ENCODE measurements at regions not wholly inside any gene's neighbourhood (a gene's known extent, or its start where the extent isn't known, plus 50 kb on each side); places are given as distances from the start of the nearest gene placed in this dataset.
A peak's percentile ranks its signal among the peaks of the same experiment; 100 is the strongest.
"Not testable (repeated sequence)": the region's sequence is repeated elsewhere in the genome, so short reads cannot be mapped to it uniquely, and the experiment has no call there.

DNA sequence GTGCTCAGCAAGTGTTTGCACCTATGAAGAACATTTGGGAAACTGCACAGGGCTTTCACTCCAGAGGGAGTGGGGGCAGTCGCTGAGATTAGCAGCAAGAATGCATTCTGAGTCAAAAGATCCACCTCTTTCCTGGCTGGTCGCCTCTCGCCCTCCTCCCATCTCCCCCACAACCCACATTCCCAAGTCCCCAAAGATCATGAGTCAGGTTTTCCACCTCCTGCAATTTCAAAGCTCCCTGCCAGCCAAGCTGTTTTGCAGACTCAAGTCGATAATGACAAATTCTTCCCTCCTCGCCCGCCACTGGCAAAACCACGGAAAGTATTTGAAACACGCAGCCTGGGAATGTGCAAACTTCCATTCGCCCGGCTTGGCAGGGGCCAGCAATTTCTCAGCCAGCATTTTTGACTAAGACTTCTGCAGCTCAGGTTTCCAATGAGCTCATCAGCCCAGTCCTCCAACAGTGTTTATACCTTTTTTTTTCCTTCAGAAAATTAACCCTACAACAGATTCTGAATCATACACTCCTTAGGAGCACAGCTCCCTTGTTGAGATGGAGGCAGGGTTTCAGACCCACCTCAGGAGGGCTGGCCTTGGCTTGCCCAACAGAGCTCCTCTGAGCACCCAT is 181.4 kb downstream of the SMAD6 start:
- DNase-seq (ENCODE audit: low read depth, low spot score), result peak; percentile 95

DNA sequence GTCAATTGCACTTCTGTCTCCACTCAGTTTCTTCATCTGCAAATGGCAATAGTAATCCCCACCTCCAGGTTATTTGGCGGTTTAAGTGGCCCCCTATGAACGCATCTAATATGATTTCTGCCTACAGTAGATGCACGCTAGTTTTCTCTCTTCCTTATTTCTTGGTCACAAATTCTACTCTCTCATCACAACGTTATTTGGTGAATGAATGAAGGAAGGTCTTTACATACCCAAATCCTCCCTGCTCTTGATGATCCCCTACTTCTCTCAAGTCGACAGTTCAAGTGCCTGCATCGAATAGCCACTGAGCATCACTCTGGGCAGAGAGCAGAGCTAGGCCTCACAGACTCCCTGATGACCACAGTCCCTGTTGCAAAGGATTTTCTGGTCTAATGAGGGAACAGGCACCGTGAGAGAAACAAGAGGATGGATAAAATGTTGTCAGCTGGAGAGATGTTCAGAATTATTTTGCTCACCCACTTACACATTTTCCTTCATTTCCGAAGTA is 181.2 kb upstream of the SMAD3 start:
- DNase-seq (ENCODE audit: low read depth, low spot score), result no peak

DNA sequence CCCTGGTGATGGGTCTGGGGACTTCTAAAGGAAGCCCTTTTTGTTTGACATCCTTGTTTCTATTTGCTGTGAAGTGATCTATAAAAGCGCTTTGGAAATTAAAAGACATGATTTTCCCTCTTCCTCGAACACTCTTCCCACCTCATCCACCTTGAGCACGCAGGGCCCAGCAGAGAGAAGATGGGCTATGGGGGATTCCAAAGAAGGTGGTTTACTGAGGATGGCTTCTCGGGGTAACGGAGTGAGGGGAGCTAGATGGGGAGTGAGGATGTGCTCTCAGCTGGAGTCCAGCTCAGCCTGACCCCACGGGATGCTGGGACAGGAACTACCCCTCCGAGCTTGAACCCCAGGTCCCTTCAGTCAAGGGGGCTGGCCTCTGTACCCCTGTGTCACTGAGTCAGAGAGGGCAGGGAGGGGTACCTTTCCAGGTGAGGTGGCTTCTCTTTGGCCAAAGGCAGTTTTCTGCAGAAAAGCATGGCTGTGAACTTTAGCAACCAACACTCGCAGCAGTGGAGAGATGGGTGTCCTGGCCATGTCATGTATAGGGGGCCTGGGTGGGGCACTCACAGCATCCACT is 180.7 kb upstream of the SMAD3 start:
- no peak for DNase-seq (ENCODE audit: low read depth, low spot score)

DNA sequence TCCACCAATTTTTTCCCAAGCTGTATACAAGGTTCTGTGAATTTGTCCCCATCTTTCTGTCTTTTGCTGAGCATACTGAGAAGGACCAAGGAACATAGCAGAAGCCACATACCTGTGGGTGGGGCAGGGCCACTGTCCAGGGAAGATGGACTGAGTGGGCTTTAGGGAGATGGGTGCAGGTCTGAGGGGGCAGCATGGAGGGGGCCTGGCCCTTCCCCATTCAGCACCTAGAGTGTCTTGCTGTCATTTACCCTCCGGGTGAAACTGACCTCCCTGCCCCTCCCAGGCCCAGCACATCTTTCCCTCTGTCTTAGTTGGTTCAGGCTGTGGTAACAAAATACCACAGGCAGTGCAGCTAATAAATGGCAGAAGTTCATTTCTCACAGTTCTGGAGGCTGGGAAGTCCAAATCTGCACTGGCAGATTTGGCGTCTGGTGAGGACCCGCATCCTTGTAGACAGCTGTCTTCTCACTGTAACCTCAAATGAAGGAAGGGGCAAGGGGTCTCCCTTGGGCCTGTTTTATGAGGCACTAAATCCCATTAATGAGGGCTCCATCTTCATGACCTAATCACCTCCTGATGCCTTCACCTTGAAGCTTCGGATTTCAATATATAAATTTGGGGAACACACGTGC is 180.0 kb upstream of the SMAD3 start:
- DNase-seq (ENCODE audit: low read depth, low spot score), result no peak

DNA sequence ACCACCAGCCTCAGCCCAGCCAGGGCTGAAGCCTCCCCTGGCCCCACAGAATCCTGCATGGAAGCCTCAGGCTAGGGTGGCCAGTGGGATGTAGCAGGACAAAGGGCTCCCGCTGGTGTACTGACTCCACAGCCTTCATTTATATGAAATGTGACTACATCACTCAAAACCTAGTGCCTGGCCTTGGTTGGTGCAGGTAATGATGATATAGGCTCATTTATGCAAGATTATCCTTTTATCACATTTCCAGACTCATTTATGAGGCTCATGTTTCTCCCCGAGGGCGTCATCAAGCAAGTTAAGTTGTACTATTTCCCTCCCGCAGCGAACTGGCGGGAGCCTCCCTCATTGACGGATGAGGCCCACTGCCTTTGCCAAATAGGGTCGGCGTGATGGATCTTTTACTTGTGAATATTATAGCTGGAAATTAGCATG is 179.1 kb upstream of the SMAD3 start:
- no peak for DNase-seq (ENCODE audit: low read depth, low spot score)

DNA sequence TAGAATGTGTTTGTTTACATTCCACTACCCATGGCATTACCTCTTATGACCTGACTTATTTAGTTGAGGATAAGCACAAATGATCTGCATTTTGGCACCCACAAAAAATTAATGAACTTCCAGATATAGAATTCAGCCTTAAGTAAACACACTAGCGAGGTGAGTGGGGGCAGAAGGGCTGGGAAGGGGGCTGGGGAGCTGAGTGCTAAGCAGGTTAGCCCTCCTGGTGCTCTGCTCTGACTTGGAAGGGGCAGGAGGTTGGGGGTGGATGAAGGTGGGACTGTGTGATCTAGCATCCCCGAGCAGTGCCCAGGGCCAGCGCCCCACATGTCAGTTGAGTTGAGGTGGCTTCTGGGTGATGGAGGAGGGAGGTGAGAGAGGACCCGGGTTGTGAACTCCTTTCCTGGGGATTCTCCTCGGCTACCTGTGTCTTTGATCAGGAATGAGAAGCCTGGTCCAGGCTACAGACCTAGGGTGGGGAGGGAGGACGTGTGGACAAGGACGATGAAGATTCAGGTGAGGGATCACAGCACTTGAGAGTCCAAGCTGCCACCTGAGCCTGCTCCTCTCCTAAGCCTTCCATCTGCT is 178.6 kb upstream of the SMAD3 start:
- no peak for DNase-seq (ENCODE audit: low read depth, low spot score)

DNA sequence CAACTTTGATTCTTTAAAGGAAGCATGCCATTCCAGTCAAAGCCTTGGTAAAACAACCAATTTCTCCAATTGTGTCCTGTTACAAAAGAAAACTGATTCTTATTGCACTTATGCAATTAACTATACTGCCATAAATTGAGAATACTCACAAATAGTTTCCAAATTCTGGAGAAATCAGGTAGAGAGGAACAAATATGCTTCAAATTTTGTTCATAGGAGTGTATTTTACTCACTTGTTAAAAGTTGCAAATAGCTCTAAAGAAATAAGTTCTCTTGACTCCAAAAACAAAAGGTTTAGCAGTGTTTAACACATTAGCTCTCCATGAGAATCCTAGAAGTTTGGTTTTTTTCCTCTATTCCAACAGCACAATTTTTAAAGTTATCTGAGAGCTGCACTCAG is 176.1 kb upstream of the SMAD3 start:
- DNase-seq (ENCODE audit: low read depth, low spot score), result not testable (repeated sequence)

DNA sequence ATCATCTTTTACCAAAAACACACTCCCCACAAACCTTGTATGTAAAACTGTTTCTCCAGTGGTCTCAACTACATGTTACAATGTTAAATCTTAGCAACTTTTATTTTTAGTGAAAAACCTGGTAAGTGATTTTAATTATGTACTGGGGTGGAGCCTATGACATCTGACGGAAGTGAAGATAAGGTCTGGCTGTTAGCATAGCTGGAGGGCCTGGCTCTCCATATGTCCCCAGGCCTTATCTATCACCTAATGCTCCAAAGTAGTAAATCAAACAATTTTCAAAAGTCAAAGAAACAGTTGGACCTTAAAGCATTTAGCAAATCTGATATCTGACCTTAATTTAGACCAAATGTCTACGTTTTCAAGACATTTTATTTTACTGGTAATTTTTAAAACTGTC is 173.6 kb upstream of the SMAD3 start:
- no peak for DNase-seq (ENCODE audit: low read depth, low spot score)

DNA sequence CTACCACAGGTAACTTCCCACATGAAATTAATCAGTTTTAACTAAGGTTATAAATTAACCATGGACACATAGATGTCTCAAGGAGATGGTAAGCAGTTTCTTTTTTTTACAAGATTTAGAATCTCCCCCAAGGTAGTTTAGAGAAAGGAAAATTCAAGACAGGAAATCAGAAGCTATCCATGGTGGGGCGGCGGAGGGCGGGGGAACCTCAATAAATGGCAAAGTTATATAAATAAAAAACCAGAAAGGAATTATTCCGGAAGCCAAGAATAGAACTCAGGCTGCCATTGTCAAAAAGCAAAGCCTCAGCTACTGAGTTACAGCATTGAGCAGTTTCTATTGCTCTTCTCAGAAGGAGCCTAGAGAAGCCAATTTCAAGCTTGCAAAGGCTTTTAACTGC is 172.1 kb upstream of the SMAD3 start:
- no peak for DNase-seq (ENCODE audit: low read depth, low spot score)

DNA sequence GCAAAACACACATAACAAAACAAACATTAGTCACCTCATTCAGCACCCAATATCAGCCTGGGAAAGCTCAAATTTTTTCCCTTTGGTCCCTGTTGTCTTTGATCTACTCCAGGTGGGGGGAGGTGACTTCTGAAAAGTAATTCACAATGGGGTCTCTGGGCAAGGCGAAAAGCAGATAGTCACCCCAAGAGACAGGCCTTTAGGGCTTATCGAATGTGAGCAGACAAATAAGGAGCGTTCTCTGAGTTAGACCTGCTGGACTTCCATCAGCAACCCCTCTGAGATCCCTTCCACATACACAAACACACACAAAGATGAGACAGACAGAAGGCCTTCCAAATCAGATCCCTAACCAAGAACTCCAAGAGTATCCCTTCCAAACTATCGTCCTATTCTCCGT is 171.0 kb upstream of the SMAD3 start:
- no peak for DNase-seq (ENCODE audit: low read depth, low spot score)

DNA sequence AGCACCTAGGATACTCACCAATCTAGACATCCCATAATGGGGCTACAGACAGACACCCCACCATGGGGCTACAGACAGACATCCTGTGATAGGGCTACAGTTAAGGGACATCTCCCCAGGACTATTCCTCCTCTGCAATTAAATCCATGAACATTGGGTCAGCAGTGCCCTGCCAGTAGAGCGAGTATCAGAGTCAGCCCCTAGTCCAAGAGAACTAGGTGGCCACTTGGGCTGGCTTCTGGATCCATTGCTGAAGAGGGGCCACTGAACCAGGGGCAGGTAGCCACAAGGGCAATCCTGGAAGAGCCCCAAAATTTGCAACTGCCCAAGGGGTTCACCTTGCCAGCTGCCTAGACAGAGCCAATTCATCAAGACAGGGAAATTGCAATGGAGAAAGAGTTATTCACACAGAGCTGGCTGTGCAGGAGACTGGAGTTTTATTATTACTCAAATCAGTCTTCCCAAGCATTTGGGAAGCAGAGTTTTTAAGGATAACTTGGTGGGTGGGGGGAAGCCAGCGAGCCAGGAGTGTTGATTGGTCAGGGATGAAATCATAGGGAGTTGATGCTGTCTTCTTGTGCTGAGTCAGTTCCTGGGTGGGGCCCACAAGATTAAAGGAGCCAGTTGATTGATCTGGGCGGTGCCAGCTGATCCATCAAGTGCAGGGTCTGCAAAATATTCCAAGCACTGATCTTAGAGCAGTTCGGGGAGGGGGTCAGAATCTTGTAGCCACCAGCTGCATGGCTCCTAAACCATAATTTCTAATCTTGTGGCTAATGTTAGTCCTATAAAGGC is 170.2 kb upstream of the SMAD3 start:
- no peak for DNase-seq (ENCODE audit: low read depth, low spot score)

DNA sequence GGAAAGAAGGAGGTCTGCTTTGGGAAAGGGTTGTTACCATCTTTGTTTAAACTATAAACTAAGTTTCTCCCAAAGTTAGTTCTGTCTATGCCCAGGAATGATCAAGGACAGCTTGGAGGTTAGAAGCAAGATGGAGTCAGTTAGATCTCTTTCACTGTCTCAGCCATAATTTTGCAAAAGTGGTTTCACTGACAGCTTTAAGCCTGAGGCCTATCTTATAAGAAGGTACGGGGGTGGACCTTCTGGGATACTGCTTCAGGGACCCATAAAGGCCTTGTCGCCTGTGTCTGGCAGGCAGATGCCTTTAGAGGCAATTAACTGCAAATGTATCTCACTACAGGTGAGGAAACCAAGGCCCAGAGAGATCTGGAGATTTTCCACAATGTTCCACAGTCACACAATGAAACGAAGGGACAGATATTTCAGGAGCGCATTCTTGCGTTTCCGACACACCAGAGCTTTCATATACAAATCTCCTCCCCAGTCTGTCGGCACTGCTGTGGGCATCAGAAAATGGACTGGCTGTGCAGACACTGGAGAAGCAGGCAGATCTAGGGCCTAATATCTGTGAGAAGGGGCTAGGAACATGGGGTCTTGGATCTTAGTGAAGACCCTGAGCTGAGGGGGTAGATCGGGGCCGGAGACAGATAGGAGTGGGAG is 169.5 kb upstream of the SMAD3 start:
- no peak for DNase-seq (ENCODE audit: low read depth, low spot score)

DNA sequence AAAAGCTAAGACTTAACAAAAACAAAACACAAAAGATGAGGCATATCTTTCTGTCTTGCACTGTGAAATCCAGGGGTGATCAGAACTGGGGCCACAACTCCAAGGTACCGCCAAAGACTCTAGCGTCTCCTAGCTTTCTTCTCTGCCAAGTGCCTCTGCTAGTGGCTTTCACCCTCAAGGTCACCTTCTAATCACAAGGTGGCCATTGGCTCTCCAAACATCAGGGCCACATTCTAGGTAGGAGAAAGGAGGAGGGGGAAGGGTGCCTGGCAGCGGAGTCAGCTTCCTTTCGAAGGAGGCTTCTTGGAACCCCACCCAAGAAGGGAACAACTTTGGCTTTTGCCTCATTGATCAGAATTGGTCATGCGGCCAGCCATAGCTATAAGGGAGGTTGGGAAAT is 168.8 kb upstream of the SMAD3 start:
- no peak for DNase-seq (ENCODE audit: low read depth, low spot score)

DNA sequence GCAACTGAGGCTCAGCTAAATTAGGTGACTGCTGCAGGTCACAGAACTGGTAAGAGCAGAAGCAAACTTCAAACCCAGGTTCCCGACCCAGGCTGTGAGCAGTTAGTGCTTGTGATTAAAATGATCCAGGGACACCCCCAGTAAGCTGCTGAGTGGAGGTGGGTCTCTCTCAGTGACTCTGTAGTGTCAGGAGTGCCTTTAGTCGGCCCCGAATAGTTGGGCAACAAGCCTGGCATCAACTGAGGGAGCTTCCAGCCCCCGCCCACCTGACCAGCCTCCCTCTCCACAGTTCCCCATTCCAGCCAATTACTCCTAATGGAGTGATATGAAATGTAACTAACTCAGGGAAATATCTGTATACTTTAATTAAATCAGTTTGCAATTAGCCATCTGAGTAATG is 168.0 kb upstream of the SMAD3 start:
- no peak for DNase-seq (ENCODE audit: low read depth, low spot score)

DNA sequence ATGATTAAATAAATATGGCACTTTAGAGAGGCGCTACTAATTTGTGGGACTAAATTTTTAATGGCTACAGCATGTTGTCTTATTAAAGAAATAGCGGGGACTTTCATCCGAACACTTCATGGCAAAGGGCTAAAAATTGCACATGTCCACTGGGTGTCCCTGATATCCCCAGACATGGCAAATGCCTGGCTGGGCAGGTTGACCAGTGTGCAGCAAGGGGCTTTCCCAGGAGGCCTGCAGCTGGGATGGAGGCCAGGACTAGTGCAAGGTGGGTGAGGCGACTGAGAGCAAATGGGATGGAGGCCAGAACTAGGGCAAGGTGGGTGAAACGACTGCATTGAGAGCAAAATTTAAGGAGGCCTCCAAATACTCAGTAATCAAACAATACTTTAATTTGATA is 167.4 kb upstream of the SMAD3 start:
- no peak for DNase-seq (ENCODE audit: low read depth, low spot score)

DNA sequence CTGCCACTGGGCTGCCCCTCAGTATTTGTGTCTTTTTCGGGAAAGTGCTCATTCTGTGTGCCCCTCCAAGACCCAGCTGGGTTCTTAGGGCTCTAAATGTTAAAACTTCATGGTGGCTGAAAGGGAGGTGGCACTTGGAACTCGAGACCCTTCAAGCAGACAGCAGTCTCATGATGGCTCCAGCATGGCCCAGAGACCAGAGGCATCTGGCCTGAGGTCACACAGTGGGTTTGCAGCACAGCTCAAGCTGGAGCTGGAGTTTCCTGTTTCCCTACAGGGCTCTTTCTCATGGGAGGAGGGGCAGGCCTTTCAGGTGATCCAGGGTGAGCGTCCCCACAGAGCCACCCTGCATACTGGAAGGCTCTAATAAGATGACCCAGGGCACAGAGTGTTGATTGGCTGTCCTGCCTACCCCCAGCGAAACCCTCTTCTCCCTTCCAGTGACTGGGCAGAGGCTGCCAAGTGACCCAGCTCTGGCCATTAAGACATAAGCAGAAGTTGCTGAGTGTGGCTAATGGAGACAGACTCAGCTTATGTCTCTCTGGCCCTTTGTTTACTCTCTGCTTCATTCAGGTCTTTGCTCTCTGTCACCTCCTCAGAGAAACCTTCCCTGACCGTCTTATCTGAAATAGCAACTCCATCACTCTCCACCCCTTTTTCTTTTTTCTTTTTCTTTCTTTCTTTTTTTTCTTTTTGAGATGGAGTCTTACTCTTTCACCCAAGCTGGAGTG is 166.6 kb upstream of the SMAD3 start:
- DNase-seq (ENCODE audit: low read depth, low spot score), result peak; percentile 58

DNA sequence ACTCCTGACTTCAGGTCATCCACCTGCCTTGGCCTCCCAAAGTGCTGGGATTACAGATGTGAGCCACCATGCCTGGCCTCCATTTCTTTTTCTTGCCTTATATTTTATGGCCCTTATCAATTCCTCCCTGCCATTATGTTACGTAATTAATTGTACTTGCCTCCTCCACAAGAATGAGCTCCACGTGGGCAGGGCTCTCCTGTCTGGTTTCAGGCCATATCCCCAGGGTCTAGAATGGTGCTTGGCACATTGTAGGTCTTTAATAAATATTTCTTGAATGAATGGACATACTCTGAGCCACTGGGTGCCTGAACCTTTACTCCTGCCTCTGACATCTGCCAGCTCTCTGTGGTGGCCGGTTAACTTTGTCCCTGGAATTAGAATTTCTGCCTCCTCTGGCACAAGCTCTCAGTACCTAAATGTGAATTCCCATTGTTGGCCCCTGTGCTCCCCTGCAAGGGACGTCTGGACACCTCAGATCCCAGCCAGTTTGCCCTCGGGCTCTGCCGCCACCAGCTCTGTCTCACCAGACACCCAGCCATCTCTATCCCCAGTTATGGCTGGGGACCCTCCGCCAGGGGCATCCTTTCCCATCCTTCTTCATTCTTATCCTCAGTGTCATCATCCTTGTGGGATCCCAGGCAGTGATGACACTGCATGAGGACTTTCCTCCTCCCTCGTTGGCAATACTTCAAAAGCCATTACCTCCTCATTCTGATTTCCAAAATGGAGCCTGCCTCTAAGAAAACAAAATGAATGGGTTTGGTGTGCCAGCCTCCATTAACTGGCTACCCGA is 165.6 kb upstream of the SMAD3 start:
- no peak for DNase-seq (ENCODE audit: low read depth, low spot score)

DNA sequence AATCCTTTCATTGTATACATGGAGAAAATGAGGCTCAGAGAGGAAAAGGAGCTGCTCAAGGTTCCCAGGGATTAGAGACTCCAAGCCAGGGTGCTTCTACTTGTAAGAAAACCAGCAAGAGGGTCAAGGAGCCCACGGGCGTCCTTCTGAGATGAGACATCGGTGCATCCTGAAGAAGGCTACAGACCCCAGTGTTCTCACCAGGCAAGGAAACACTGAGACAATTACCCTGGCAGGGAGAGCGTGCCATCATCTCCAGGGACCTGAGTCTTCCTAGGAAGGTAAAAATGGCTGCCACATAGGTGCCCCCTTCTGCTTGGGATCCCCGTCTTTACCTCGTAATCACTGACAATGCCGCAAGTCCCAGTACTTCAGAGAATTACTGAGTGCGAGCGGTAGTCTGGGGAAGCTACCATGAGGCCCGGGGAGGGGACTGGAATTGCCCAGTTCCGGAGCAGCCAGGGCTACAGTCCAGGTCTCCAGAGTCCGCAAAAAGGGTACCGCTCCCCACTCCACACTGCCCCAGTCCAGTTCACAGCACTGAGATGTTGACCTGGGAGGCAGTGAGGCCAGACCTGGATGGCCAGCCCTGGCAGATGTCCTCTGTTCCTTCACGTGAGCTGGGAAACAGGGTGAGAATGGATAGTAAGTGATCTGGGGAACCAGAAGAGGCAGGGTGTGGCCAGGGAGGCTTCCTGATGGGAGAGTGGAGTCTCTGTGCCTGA is 164.7 kb upstream of the SMAD3 start:
- DNase-seq (ENCODE audit: low read depth, low spot score), result no peak

All from ELF-1 (cell line).